Activated CD4-positive, alpha-beta memory T cell treated with anti-CD3 and anti-CD28 coated beads for 36 hours (primary cell): ENCODE measurements at regions not wholly inside any gene's neighbourhood (a gene's known extent, or its start where the extent isn't known, plus 50 kb on each side); places are given as distances from the start of the nearest gene placed in this dataset.
"Not testable (repeated sequence)": the region's sequence is repeated elsewhere in the genome, so short reads cannot be mapped to it uniquely, and the experiment has no call there.

Experiments
- CTCF ChIA-PET: fragments of 350-600 bp; sonication (Branson Sonifier 250); formaldehyde crosslinking; loops from one replicate; lab custom pipeline; 2021; ENCODE audit warnings: antibody characterized with exemption, inconsistent platforms; lab: Charles Lee
- POLR2A ChIA-PET: fragments of 350-600 bp; sonication (Branson Sonifier 250); formaldehyde crosslinking; loops from one replicate; lab custom pipeline; 2021; ENCODE audit warnings: antibody characterized with exemption; lab: Charles Lee
- DNase-seq: peaks from one replicate; pipeline ENCODE4 v3.0.0-alpha.2; 2020
- H3K27ac Mint-ChIP-seq: one replicate; pipeline ENCODE4 v1.8.0; 2021; ENCODE audit warnings: mixed read lengths
- H3K27me3 Mint-ChIP-seq: one replicate; pipeline ENCODE4 v1.8.0; 2021; ENCODE audit warnings: mixed read lengths
- H3K36me3 Mint-ChIP-seq: one replicate; pipeline ENCODE4 v1.8.0; 2021; ENCODE audit warnings: mixed read lengths
- H3K4me1 Mint-ChIP-seq: one replicate; pipeline ENCODE4 v1.8.0; 2021; ENCODE audit warnings: low read depth, mixed read lengths
- H3K4me3 Mint-ChIP-seq: one replicate; pipeline ENCODE4 v1.8.0; 2021; ENCODE audit warnings: mild to moderate bottlenecking, mixed read lengths
- H3K9me3 Mint-ChIP-seq: one replicate; pipeline ENCODE4 v1.8.0; 2021; ENCODE audit warnings: mixed read lengths
- intact Hi-C: fragments of 100-400 bp; cut with micrococcal nuclease; formaldehyde crosslinking; loops from one replicate; pipeline ENCODE4 v1.15.1; 2023

DNA sequence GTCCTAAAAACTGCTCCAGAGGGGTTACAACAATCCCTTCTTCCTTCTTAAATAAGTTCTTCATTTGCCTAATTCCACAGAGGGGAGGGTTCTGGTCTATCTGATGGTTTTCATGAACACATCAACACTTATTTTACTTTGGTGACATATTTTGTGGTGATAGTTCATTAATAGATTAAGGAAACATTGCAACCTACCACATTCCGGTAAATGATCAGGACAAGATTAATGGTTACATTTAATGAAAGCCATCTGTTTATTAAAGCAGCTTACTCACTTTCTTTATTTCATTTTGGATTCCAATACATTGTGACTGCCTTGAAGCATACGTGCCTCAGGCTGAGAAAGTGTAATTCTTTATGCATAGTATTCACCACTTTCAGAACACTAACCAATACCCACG is 101.0 kb downstream of the SKIDA1 start:
- Mint-ChIP-seq H3K36me3 (no peaks in the 10 kb centered on the region), H3K4me3 (no peak overlapping the region), H3K27ac (no peak overlapping the region), H3K27me3 (no peaks in the 10 kb centered on the region), H3K9me3 (no peaks in the 10 kb centered on the region), H3K4me1 (no peaks in the 10 kb centered on the region)
- POLR2A ChIA-PET: no interaction called here
- CTCF ChIA-PET: no interaction called here
- intact Hi-C loops: no loop called here
- DNase-seq: no peak

DNA sequence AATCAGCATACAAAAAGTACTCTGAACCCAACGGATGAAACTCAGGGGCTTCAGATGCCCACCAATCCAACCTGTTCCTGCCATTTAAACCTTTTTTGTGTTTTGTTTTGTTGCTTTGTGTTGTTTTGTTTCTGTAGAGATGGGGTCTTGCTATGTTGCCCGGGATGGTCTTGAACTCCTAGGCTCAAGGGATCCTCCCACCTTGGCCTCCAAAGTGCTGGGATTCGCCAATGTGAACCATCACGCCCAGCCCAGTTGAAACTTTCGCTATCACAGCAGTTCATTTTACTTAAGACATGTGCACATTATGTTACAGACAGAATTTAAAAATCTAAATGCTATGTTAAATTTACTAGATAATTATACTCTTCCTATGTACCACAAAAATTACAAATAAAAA is 101.6 kb downstream of the SKIDA1 start:
- no peak for DNase-seq
- POLR2A ChIA-PET: no interaction called here
- Mint-ChIP-seq H3K27ac (no peak overlapping the region), H3K4me1 (no peaks in the 10 kb centered on the region), H3K27me3 (no peaks in the 10 kb centered on the region), H3K36me3 (no peaks in the 10 kb centered on the region), H3K9me3 (no peaks in the 10 kb centered on the region), H3K4me3 (no peak overlapping the region)
- CTCF ChIA-PET: no interaction called here
- intact Hi-C loops: no loop called here

DNA sequence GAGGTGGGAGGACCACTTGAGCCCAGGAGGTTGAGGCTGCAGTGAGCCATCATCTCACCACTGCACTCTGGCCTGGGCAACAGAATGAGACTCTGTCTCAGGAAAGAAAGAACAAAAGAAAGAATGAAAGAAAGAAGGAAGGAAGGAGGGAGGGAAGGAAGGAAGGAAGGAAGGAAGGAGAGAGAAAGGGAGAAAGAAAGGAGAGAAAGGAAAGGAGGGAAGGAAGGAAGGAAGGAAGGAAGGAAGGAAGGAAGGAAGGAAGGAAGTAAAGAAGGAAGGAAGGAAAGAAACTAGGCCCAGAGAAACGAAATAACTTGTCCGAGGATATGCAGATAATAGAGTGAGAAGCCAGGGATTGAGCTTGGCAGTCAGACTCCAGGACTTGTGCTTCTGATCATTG is 102.1 kb downstream of the SKIDA1 start:
- intact Hi-C loops: no loop called here
- H3K4me3 Mint-ChIP-seq: no peak overlapping the region
- no peaks in the 10 kb centered on the region for H3K27me3 Mint-ChIP-seq
- POLR2A ChIA-PET: interaction anchor here (0.7 kb wide), 1 partner anchor 367 kb away, joined by 5 read pairs; no protein-coding TSS in a partner anchor
- H3K36me3 Mint-ChIP-seq: no peaks in the 10 kb centered on the region
- CTCF ChIA-PET: no interaction called here
- H3K27ac Mint-ChIP-seq: no peak overlapping the region
- H3K4me1 Mint-ChIP-seq: no peaks in the 10 kb centered on the region
- H3K9me3 Mint-ChIP-seq: no peaks in the 10 kb centered on the region
- no peak for DNase-seq

DNA sequence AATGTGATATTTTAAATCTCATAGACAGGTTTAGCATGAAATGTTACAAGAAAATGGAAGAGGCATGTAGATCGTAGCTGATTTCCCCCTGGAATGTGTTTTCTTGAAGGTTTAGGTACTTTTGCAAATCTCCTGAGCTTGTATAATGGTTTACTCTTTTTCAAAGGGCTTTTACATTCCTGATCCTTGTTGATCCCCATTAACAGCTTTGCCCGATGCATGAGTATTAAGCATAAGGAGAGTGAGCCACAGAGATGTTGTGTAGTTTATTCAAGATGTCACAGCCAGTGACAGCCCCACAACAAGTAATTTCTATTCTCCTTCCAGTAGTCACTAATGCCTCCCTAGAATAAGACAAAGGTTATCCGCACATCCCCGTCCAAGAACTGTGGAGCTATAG is 103.7 kb downstream of the SKIDA1 start:
- CTCF ChIA-PET: no interaction called here

DNA sequence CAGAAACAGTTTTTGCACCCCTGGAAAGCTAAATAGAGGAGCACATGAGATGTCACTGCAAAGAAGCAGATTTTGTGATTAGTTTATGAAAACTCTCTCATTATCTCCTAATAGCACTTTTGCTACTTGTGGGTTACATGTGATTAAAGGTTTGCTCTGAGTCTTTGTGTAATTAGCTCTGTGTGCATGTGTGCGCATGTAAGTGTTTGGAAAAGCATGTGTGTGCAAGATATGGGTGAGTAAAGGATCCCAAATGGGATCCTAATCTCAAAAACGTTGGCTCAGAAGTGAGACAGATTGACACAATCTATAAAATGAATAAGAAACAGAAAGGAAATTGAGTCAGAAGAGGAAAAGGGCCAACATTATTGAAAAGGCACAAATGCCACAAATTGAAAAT is 104.5 kb downstream of the SKIDA1 start:
- Mint-ChIP-seq H3K9me3 (no peaks in the 10 kb centered on the region), H3K4me3 (no peak overlapping the region), H3K27ac (no peak overlapping the region), H3K27me3 (no peaks in the 10 kb centered on the region), H3K4me1 (no peaks in the 10 kb centered on the region), H3K36me3 (no peaks in the 10 kb centered on the region)
- ChIA-PET CTCF (no interaction called here), POLR2A (no interaction called here)
- DNase-seq: no peak
- intact Hi-C loops: no loop called here

More for the DNA sequence above, 103.7 kb downstream of the SKIDA1 start:
- Mint-ChIP-seq H3K9me3 (no peaks in the 10 kb centered on the region), H3K36me3 (no peaks in the 10 kb centered on the region), H3K27ac (no peak overlapping the region), H3K27me3 (no peaks in the 10 kb centered on the region), H3K4me1 (no peaks in the 10 kb centered on the region), H3K4me3 (no peak overlapping the region)
- intact Hi-C loops: no loop called here
- DNase-seq: no peak
- POLR2A ChIA-PET: interaction anchor here (0.6 kb wide), 1 partner anchor 451 kb away, joined by 3 read pairs; no protein-coding TSS in a partner anchor

DNA sequence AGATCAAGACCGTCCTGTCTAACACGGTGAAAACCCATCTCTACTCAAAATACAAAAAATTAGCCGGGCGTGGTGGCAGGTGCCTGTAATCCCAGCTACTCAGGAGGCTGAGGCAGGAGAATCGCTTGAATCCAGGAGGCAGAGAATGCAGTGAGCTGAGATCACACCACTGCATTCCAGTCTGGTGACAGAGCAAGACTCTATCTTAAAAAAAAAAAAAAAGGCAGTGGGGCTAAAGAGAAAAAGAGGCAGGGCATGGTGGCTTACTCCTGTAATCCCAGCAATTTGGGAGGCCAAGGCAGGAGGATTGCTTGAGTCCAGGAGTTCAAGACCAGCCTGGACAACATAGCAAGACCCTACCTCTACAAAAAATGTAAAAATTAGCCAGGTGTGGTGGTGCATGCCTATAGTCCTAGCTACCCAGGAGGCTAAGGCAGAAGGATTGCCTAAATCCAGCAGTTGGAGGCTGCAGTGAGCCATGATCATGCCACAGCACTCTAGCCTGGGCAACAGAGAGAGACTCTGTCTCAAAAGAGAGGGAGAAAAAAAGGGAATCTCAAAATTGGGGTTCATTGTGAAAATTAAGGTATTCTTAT is 106.4 kb downstream of the SKIDA1 start:
- POLR2A ChIA-PET, CTCF ChIA-PET, H3K27ac Mint-ChIP-seq, H3K9me3 Mint-ChIP-seq, H3K36me3 Mint-ChIP-seq, DNase-seq, H3K4me3 Mint-ChIP-seq, H3K4me1 Mint-ChIP-seq, H3K27me3 Mint-ChIP-seq, intact Hi-C loops: not testable (repeated sequence)

DNA sequence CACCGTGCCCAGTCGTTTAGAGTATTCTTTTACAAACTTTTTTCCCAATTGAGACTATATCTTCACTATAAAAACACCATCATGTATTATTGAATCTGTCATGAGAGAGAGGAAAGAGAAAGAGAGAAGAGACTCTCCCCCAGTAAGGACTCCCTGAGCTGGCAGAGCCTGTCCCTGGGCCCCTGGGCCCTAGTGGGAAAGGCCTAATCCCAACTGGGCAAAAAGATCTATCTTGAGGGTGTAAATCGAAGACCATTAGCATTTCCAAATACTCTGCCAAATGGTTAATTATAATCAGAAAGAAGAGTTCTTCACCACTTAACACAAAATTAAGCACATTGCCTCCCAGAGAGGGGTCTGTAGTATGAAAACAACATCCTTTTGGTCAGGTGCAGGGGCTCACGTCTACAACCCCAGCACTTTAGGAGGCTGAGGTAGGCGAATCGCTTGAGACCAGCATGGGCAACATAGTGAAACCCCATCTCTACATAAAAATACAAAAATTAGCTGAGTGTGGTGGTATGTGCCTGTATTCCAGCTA is 108.2 kb downstream of the SKIDA1 start:
- no peak for DNase-seq
- Mint-ChIP-seq H3K4me1 (no peaks in the 10 kb centered on the region), H3K27ac (no peak overlapping the region), H3K9me3 (no peaks in the 10 kb centered on the region), H3K27me3 (peaks cover 2% of the 10 kb centered on the region), H3K4me3 (no peak overlapping the region), H3K36me3 (no peaks in the 10 kb centered on the region)
- intact Hi-C loops: no loop called here
- ChIA-PET CTCF (no interaction called here), POLR2A (no interaction called here)

DNA sequence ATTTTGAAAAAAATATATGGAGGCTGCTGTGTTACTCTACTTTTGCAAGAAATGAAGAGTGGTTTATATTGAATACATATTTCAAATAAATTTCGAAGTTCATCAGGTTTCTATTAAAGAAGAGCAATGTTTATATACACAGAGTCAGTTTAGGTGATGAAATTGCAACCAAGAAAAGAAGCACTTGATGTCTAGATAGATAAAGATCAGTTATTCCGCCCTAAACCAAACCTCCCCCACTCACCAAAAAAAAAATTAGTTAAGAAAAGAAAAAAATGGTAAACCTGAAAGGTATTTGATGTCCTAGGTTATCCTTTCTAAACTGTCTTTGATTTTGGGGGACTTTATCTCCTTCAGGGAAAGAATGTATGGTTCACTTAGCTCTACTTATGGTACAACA is 111.8 kb downstream of the SKIDA1 start:
- peaks cover 5% of the 10 kb centered on the region for H3K27me3 Mint-ChIP-seq
- H3K9me3 Mint-ChIP-seq: no peaks in the 10 kb centered on the region
- intact Hi-C loops: no loop called here
- no peaks in the 10 kb centered on the region for H3K4me1 Mint-ChIP-seq
- no peak overlapping the region for H3K4me3 Mint-ChIP-seq
- CTCF ChIA-PET: interaction anchor here (0.6 kb wide), 1 partner anchor 137 kb away, joined by 6 read pairs; no protein-coding TSS in a partner anchor
- POLR2A ChIA-PET: interaction anchor here (1.3 kb wide), 1 partner anchor 23 kb away, joined by 3 read pairs; no protein-coding TSS in a partner anchor
- no peak for DNase-seq
- no peaks in the 10 kb centered on the region for H3K36me3 Mint-ChIP-seq
- no peak overlapping the region for H3K27ac Mint-ChIP-seq

DNA sequence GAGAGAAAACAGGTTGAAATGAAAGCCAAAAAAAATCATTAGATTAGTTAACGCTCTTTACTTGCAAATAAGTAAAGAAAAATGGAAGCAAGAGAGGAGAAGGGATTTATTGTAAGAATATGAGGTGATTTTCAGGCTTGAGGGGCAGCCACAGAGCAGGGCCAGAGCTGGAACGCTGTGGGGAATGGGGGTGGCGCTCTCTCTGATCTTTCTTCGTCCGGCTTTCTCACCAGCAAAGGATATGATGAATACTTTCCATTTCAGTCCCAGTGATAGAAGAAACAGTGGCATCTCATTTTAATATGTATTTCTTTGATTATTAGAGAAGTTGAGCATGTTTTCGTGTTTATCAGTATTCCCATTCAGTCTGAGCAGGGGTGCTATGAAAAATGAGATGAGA is 112.2 kb downstream of the SKIDA1 start:
- no peaks in the 10 kb centered on the region for H3K36me3 Mint-ChIP-seq
- H3K4me3 Mint-ChIP-seq: no peak overlapping the region
- H3K4me1 Mint-ChIP-seq: no peaks in the 10 kb centered on the region
- ChIA-PET CTCF (no interaction called here), POLR2A (interaction anchor here (1.3 kb wide), 1 partner anchor 24 kb away, joined by 3 read pairs; no protein-coding TSS in a partner anchor)
- intact Hi-C loops: no loop called here
- H3K27ac Mint-ChIP-seq: no peak overlapping the region
- H3K9me3 Mint-ChIP-seq: no peaks in the 10 kb centered on the region
- peaks cover 5% of the 10 kb centered on the region for H3K27me3 Mint-ChIP-seq
- DNase-seq: no peak

DNA sequence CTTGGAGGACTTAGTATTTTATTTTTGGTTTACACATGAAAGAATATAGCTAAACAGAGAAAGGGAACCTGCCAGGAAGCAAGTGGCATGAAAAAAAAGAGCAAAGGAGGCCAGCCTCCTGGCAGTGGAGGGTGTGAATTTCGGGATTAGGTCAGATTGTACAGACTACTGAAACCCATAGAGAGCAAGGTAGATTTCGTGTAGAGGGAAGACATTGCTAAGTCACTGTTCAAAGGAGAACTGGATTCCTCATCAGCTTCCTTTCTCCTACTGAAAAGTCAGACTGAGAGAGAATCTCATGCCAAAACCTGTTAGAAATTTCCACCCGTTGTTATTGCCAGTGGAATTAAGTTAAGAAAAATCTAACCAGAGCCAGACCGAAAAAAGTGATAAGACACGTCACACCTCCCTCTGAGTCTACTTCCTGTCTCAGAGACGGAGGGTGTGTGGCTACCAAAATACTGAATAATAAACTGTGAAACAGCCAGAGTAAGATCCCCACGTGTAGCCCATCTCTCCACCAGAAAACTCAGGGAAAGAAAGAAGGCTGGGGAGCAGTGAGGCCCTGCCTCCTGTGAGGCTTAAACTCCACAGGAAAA is 118.8 kb downstream of the SKIDA1 start:
- Mint-ChIP-seq H3K27ac (peak overlapping the region; percentile 11), H3K4me3 (no peak overlapping the region), H3K36me3 (no peaks in the 10 kb centered on the region), H3K4me1 (peaks cover 13% of the 10 kb centered on the region), H3K9me3 (no peaks in the 10 kb centered on the region), H3K27me3 (peaks cover 3% of the 10 kb centered on the region)
- POLR2A ChIA-PET: interaction anchor here (0.6 to 1.0 kb wide), 2 partner anchors 34 to 90 kb away, joined by 3 read pairs; no protein-coding TSS in a partner anchor
- CTCF ChIA-PET: no interaction called here
- intact Hi-C loops: no loop called here
- DNase-seq: peak; percentile 21

DNA sequence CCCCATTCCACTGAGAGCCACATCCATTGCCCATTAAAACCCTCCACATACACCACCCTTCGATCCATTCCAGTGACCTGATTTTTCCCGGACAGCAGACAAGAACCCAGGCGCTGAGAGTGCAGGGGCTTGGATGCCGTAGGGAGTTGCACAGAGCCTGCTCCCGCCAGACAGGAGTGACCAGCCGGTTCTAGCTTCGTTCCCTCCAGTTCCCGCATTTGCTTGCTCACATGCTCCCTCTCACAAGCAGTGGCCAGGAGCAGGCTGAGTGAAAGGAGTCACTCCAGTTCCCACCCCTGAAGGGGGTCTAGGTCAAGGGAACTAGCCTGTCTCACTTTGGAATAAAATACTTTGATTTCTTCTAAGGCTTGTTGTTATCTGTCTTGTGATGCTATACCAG is 119.5 kb downstream of the SKIDA1 start:
- ChIA-PET POLR2A (interaction anchor here (0.6 to 1.0 kb wide), 2 partner anchors 33 to 91 kb away, joined by 3 read pairs; no protein-coding TSS in a partner anchor), CTCF (no interaction called here)
- intact Hi-C loops: no loop called here
- Mint-ChIP-seq H3K4me1 (peaks cover 13% of the 10 kb centered on the region), H3K27ac (no peak overlapping the region), H3K9me3 (no peaks in the 10 kb centered on the region), H3K27me3 (peaks cover 3% of the 10 kb centered on the region), H3K36me3 (no peaks in the 10 kb centered on the region), H3K4me3 (no peak overlapping the region)
- no peak for DNase-seq

DNA sequence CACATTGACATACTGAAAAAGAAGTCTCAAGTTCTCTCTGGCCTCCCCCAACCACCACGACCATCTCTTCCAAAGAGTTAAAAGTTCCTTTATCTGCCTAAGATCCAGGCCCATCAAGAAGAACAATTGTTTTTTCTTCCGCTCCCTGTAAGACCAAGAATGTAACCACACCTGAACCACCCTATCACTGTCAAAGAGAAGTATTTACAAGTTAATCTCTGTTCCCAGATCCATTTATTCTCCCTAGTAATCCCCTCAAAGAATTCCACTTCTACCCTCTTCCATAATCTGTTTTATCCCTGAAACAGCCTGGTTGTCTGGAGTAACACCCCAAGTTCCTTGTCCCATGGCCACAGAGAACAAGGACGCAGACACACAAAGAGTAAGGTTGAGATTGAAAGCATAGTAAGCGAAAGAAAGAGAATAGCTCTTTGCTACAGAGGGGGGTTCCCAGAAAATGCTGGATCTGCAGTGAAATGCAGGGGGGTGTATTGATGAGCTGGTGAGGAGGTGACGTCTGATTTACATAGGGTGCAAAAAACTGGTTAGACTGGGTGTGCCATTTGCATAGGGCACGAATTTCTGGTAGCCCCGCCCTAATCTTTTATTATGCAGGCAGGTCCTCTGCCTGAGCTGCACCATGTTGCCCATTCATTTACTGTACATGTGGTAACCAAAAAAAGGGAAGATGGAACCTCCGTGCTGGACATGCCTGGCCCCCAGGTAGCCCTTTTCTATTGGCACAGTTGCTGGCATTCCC is 122.0 kb downstream of the SKIDA1 start:
- intact Hi-C loops: no loop called here
- H3K9me3 Mint-ChIP-seq: no peaks in the 10 kb centered on the region

More for the DNA sequence above, 122.0 kb downstream of the SKIDA1 start:
- no peak for DNase-seq
- H3K27me3 Mint-ChIP-seq: no peaks in the 10 kb centered on the region
- no peak overlapping the region for H3K4me3 Mint-ChIP-seq
- peaks cover 13% of the 10 kb centered on the region for H3K4me1 Mint-ChIP-seq
- no peaks in the 10 kb centered on the region for H3K36me3 Mint-ChIP-seq
- ChIA-PET POLR2A (no interaction called here), CTCF (no interaction called here)
- H3K27ac Mint-ChIP-seq: no peak overlapping the region
